IMR-90 (cell line): ENCODE measurements at regions not wholly inside any gene's neighbourhood (a gene's known extent, or its start where the extent isn't known, plus 50 kb on each side); places are given as distances from the start of the nearest gene placed in this dataset.
"Not testable (repeated sequence)": the region's sequence is repeated elsewhere in the genome, so short reads cannot be mapped to it uniquely, and the experiment has no call there.

ENCODE experiments used
- CEBPB ChIP-seq: IDR thresholded peaks from 2 replicates; pipeline ENCODE4 v1.6.1; 2012; ENCODE audit warnings: low read depth, low read length, improper control_type of control experiment
- CHD1 ChIP-seq: IDR thresholded peaks from 2 replicates; pipeline ENCODE4 v1.6.1; 2012; ENCODE audit warnings: low read depth, low read length, improper control_type of control experiment
- MAZ ChIP-seq: IDR thresholded peaks from 2 replicates; pipeline ENCODE4 v1.6.1; 2012; ENCODE audit warnings: low read depth, mild to moderate bottlenecking, low read length, improper control_type of control experiment, moderate library complexity, borderline replicate concordance
- POLR2A ChIP-seq: IDR thresholded peaks from 2 replicates; pipeline ENCODE4 v1.6.1; 2012; ENCODE audit warnings: mild to moderate bottlenecking, low read depth, low read length
- RAD21 ChIP-seq: IDR thresholded peaks from 2 replicates; pipeline ENCODE4 v1.6.1; 2012; ENCODE audit warnings: low read length, improper control_type of control experiment
- USF2 ChIP-seq: fragments of 150-350 bp; IDR thresholded peaks from 2 replicates; pipeline ENCODE4 v1.6.1; 2017; ENCODE audit warnings: mild to moderate bottlenecking, antibody characterized with exemption, low read length, low read depth
- TF ChIP-seq, protein P1 (sequence below): conservative IDR thresholded peaks from 2 replicates; pipeline ENCODE4 v1.5.1; 2012; ENCODE audit warnings: mild to moderate bottlenecking, low read depth, low read length, improper control_type of control experiment

- TF ChIP-seq, protein P1, sequence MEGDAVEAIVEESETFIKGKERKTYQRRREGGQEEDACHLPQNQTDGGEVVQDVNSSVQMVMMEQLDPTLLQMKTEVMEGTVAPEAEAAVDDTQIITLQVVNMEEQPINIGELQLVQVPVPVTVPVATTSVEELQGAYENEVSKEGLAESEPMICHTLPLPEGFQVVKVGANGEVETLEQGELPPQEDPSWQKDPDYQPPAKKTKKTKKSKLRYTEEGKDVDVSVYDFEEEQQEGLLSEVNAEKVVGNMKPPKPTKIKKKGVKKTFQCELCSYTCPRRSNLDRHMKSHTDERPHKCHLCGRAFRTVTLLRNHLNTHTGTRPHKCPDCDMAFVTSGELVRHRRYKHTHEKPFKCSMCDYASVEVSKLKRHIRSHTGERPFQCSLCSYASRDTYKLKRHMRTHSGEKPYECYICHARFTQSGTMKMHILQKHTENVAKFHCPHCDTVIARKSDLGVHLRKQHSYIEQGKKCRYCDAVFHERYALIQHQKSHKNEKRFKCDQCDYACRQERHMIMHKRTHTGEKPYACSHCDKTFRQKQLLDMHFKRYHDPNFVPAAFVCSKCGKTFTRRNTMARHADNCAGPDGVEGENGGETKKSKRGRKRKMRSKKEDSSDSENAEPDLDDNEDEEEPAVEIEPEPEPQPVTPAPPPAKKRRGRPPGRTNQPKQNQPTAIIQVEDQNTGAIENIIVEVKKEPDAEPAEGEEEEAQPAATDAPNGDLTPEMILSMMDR, result not testable (repeated sequence)
- not testable (repeated sequence) for TF ChIP-seq POLR2A, CHD1, CEBPB, MAZ, RAD21, USF2
Measured at GRCh38 chr15:99470204-99470603, 95.6 kb upstream of the MEF2A start.
